SU-DHL-6 (cell line): ENCODE measurements at regions not wholly inside any gene's neighbourhood (a gene's known extent, or its start where the extent isn't known, plus 50 kb on each side); places are given as distances from the start of the nearest gene placed in this dataset.

ENCODE experiments used
- CTCF ChIP-seq: fragments of 200-600 bp; sonication (generic); IDR thresholded peaks from one replicate; pipeline ENCODE4 v1.5.1; 2017; ENCODE audit warnings: antibody characterized with exemption, mild to moderate bottlenecking, low read length, moderate library complexity; ENCODE audit not compliant: insufficient read depth, poor library complexity, severe bottlenecking
- EZH2phosphoT487 ChIP-seq: fragments of 200-600 bp; sonication (generic), shearing (Covaris generic); conservative IDR thresholded peaks from 2 replicates; pipeline ENCODE4 v1.6.1; 2018; ENCODE audit warnings: mild to moderate bottlenecking, antibody characterized with exemption, low read length, moderate library complexity, mixed read lengths

- TF ChIP-seq CTCF (no peak), EZH2phosphoT487 (no peak)
These were observed 297.4 kb upstream of the MC4R start for GRCh38 chr18:60669938-60670337.
